Activated T-cell treated with anti-CD3 and anti-CD28 coated beads, Interleukin-2, amount 50 U/mL, for 48 hours (primary cell): ENCODE measurements at regions not wholly inside any gene's neighbourhood (a gene's known extent, or its start where the extent isn't known, plus 50 kb on each side); places are given as distances from the start of the nearest gene placed in this dataset.

Source experiments
- DNase-seq, 2 experiments: peaks; one replicate each; pipeline ENCODE4 v3.0.0-alpha.2; 2020

GRCh38 chr7:21041252-21041651, 254.6 kb upstream of the SP8 start:
- DNase-seq, result no peak

DNA sequence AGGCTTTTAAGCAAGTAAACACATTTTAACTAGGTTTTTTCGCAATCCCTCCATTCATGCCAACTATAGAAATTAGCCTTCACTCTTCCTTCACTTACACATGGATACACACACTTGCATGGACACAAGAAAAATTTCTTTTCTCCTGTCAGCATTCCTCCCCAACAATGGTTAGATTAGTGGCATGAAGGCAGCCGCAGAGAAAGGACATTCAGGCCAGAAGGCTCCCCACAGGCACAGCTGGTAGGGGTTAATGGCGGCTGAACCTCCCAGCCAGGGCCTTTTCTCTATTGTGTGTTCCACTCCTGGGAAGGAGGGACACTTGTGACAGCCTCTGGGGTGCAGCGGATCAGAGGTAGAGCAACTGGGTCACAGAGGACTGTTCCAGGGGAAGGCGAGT, 255.0 kb upstream of the SP8 start:
- no peak for DNase-seq

DNA sequence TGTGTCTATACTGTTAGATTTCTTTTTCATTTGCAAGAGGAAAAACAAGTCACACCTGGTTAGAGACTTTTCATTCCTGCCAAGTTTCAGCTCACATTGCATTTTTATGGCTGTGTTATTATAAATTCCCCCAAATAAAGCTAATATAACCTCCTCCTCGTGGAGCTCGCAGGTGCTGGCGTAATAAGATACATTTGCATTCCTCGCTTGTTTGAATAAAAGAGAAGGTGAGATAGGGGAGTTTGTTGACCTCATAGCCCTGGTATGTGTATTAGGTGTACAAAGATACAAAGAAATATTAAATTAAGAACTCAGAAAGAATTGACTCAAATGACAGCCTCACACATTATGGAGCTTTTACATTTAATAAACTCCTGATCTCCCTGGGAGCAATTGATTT, 257.7 kb upstream of the SP8 start:
- no peak for DNase-seq

DNA sequence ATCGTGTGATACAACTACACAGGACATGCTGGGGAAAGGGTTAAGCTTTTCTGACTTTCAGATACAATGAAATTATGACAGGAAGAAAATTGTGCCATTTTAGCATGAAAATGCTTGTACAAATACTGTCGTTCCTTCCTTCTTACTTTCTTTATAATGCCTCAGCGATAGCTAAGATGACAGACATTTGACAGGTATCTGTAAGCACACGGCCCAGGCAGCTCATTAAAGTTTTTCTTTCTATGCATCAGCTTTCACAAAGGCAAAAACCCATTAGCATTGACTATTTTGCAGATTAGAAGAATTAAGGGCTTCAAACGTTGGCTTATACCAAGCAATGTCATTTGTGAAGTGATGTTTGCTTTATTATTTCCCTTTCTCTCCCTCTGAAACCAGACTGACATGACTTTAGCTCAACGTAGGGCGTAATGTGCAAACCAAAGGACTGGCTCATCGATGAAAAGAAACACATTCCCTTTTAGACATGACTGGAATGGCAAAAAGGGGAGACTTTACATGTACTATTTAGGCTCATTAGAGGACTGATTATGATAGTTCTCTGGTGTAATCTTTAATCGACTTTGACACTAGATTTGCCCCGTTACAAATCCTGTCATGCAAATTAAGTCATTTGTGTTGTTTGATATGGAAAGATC, 258.4 kb upstream of the SP8 start:
- no peak for DNase-seq

DNA sequence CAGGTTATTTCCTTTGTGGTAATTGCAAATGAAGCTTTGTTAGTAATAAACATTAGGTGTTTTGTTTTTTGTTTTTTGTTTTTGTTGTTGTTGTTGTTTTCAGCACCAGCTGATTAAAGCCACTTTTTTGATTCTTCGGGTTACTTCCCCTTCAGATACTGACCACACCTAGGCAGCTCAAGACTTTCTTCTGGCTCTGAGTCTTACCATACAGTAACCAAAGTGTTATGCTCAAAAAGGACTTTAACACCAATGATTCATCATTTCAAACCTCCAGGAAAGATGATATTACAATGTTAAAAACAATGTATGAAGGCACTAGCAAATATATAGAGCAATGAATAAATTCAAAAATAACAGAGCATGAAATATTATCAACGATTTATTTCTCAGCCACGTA, 265.2 kb upstream of the SP8 start:
- no peak for DNase-seq

- DNase-seq, result no peak
Measured at GRCh38 chr7:21054427-21055112, 267.9 kb upstream of the SP8 start.

DNA sequence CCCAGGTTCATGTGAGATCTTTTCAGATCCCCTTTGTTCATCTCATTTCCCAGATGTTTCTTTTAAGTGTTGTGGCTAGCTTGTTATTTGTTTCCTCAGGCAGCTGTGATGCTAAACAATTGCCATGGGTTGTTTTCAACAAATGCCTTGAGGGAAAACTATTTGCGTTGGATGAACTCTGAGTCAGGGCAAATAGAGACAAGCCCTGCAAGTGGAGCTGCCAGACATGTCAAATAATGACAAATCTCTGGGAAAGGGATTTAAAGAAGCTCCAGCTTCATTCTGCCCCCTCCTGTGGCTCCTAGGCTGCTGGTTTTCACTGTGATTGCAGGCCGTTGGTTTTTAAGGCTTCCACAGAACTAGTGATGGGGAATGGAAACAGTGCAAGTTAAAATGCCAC, 272.4 kb upstream of the SP8 start:
- DNase-seq, result no peak

DNA sequence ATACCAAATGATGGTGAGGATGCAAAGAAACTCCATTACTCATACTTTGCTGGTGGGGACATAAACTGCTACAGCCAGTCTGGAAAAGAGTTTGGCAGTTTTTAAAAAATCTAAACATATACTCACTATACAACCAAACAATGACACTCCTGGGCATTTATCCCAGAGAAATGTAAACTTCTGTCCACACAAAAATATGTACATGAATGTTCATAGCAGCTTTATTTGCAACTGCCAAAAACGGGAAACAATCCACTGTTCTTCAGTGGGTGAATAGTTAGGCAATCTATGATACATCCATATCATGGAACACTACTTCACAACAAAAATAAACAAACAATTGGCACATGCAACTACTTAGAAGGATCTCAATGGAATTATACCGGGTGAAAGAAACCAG, 276.4 kb upstream of the SP8 start:
- DNase-seq, result no peak

DNA sequence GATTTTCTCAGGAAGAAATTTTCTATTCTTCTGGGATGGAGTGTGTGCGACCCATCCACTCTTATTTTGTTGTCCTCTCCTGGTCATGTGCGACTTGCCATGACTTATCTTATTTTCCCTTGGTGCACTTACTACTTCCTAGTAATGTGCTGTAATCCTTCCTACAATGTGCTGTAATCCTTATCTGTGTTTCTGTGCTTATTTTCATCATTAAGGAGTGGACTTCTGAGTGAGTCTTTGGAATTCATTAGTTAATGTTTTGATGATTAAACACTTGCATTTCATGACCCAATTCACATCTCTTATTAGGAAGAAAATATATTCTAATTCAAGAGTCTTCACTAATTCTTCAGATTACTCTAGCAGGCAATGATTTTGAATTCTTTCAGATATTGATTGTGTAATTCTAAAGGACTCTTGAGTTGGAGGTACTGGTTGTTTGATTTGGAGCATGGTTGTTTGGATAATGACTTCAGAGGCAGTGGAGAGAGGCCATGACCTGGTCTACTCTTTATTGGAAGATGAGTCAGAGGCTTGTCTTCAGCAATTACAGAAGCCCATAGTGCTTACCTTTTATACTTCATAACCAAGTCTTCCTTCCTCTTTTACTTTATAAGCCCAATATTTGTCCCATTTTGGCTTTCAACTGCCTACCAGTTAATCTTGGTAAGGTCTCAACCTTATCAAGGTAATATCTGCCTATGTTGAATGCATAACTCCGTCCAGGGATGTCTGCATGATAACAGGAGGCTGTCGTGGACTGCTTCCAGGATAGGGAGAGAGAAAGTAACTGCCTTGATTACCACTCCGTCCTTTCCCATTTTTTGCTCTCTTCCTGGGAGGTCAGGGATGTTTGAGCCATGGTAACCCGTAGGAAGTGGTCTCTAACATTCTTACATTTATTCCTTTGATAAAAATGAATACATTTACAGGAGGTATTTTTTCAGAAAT, 278.3 kb upstream of the SP8 start:
- DNase-seq, result no peak

- DNase-seq, result no peak
Measured at GRCh38 chr7:21066221-21066620, 279.5 kb upstream of the SP8 start.

DNA sequence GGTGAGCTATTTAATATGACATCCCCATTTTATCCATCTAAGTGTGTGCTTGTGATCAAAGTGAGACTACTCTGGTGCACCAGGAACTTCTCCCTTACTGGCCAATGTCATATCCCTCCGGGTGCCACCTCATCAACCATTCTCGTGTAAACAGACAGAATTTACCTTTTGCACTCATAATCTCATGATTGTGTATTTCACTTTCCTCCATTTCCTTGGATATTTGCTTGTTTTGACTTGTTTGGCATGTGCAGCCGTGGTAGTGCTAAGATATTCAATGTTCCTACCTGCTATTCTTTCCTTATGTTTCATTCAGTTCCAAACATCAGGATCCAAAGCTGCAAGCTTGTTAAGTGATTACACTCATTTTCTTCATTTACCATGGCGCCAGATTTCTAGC, 280.5 kb upstream of the SP8 start:
- DNase-seq, result no peak

DNA sequence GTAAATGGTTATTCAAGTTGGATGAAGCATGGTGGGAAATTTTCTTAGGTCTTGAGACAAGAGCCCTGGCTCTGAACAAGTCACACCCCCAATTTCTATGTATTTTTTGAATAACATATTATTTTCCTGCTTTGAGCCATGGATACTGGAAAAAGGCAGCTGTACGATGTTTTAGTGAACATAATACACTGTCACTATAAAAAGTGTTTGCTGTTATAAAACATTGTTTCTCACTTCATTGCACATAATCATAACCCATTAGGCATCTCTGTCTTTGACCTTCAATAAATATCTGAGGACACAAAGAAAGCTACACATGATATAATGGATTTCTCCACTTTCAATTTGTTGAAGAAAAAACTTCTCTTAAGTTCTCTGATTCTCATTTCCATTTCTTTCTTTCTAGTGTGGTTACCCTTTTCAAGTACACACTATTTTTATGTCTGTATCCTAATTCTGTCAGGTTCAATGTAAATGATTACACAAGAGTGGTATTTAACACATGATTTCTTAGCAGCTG, 283.9 kb upstream of the SP8 start:
- DNase-seq, result no peak

DNA sequence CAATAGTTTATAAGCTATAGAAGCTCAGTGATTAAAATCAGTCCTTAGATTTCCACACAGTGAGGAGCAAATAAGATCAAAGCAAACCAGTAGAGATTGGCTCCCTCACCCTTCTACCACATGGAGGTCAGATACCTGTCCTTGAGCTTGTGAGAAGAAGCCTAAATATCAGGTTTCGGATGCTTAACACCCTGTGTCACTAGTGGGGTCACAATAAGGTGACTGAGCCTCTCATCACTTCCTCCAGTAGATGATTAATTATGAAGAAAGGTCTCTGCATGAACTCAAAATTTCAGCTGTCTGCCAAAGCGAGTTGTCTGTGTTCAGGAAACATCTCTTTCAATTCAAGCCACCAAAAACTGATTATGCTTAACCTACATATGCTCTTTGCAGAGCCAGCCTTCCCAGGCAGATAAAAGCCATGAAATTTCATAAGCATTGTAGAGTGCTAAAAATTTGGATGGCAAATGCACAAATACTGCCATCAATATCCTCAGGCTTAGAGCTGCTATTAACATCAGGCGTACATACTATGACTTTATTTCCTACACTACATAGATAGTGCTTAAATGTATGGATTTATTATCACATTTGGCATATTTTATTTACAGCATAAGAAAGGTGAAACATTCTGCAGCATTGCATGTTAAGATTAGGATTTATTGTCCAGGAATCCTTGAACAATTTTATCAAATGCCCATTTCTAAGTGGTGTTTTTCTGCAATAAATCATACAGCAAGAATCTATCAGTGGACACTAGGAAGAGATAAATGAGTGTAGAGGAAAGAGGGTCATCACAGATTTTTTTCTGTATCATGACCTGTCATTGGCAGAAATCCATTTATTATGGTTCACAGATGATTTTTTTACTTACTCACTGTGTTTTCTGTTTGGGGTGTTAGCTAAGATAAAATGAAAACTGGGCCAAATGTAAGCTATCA, 285.1 kb upstream of the SP8 start:
- DNase-seq, result no peak

GRCh38 chr7:21076054-21076453, 289.4 kb upstream of the SP8 start:
- no peak for DNase-seq

- DNase-seq, result no peak
Measured at GRCh38 chr7:21076574-21076973, 289.9 kb upstream of the SP8 start.

GRCh38 chr7:21077602-21078001, 290.9 kb upstream of the SP8 start:
- no peak for DNase-seq

- no peak for DNase-seq
Measured at GRCh38 chr7:21084286-21084685, 297.6 kb upstream of the SP8 start.

GRCh38 chr7:21086688-21087087, 300.0 kb upstream of the SP8 start:
- DNase-seq, result no peak

- no peak for DNase-seq
Measured at GRCh38 chr7:21089653-21090052, 303.0 kb upstream of the SP8 start.

DNA sequence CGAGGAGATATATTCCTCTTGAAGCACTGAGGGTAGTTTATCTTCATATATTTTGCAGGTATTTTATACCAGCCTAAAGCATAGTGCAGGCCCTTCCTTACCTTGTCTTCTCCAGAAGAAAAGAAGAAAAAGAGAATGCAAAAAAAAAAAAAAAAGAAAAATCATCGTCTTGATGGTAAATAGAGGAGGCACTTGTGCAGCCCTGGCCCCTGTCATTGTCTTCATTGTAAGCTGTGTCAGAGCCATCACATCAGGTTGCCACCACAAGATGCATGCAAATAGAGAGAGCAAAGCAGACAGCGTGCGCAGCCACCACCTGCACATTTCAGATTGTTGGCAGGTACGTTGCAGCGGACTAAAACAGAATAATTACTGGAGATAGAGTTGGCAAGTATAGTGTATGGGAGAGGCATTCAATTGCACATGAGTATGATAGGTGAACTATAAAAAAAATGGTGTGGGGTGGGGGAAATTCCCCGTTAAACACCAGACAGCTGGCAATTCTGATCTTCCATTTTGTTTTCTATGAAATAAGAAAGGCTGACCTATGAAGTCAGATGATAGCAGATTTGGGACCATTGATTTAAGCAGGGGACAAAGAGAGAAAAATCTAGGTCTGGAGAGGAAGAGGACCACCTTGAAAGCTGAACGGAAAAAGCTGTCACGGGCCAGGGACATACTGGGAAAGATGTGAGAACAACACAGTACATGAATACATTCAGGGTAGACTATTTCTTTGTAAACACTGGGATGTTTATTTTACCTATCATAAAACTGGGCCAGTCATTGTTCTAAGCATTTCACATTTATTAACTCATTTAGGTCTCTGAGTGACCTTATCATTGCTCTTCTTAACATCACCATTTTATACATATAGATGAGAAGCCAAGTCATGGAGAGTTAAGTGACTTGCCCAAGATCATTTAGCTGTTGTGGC, 306.3 kb upstream of the SP8 start:
- DNase-seq, result no peak

- DNase-seq, result no peak
Measured at GRCh38 chr7:21094589-21094988, 307.9 kb upstream of the SP8 start.
